GM21737 (cell line): ENCODE measurements at regions not wholly inside any gene's neighbourhood (a gene's known extent, or its start where the extent isn't known, plus 50 kb on each side); places are given as distances from the start of the nearest gene placed in this dataset.

Experiments used
- ATAC-seq: cut with Tn5 transposase; IDR thresholded peaks from one replicate; pipeline ENCODE4 v1.9.1; 2021; ENCODE audit warnings: mild to moderate bottlenecking, moderate library complexity; ENCODE audit not compliant: unreplicated experiment

- ATAC-seq: no peak
Observed at GRCh38 chr6:14932485-14933182, 313.2 kb upstream of the JARID2 start.

GRCh38 chr6:14933183-14933544 is 312.7 kb upstream of the JARID2 start:
- ATAC-seq: no peak

- ATAC-seq: no peak
Observed at GRCh38 chr6:14934013-14934412, 311.9 kb upstream of the JARID2 start.

- no peak for ATAC-seq
Observed at GRCh38 chr6:14934844-14935243, 311.0 kb upstream of the JARID2 start.

GRCh38 chr6:14936861-14937260 is 309.0 kb upstream of the JARID2 start:
- no peak for ATAC-seq

- ATAC-seq: no peak
Observed at GRCh38 chr6:14943116-14943515, 302.8 kb upstream of the JARID2 start.

- ATAC-seq: no peak
Observed at GRCh38 chr6:14944593-14944992, 301.3 kb upstream of the JARID2 start.

- ATAC-seq: no peak
Observed at GRCh38 chr6:14945461-14946185, 300.2 kb upstream of the JARID2 start.

- ATAC-seq: no peak
Observed at GRCh38 chr6:14946753-14947152, 299.1 kb upstream of the JARID2 start.

- no peak for ATAC-seq
Observed at GRCh38 chr6:14948586-14949245, 297.2 kb upstream of the JARID2 start.

- no peak for ATAC-seq
Observed at GRCh38 chr6:14950103-14950969, 295.5 kb upstream of the JARID2 start.

GRCh38 chr6:14950970-14951276 is 294.9 kb upstream of the JARID2 start:
- no peak for ATAC-seq

GRCh38 chr6:14951704-14952103 is 294.2 kb upstream of the JARID2 start:
- no peak for ATAC-seq

- ATAC-seq: no peak
Observed at GRCh38 chr6:14953836-14954235, 292.0 kb upstream of the JARID2 start.

GRCh38 chr6:14957355-14958059 is 288.4 kb upstream of the JARID2 start:
- no peak for ATAC-seq

GRCh38 chr6:14959324-14959885 is 286.5 kb upstream of the JARID2 start:
- ATAC-seq: no peak

- ATAC-seq: no peak
Observed at GRCh38 chr6:14964556-14965270, 281.2 kb upstream of the JARID2 start.

- no peak for ATAC-seq
Observed at GRCh38 chr6:14965424-14966075, 280.3 kb upstream of the JARID2 start.
